ENCODE measurements at regions not wholly inside any gene's neighbourhood (a gene's known extent, or its start where the extent isn't known, plus 50 kb on each side); places are given as distances from the start of the nearest gene placed in this dataset.

- H3K4me2 ChIP-seq (ENCODE audit: insufficient read depth, low read length, poor library complexity, severe bottlenecking): no peak overlapping the region
- H3K14ac ChIP-seq (ENCODE audit: low read length): no peak overlapping the region
- H3K4ac ChIP-seq (ENCODE audit: low read length): no peak overlapping the region
- H4K91ac ChIP-seq (ENCODE audit: low read depth, low read length, poor library complexity): no peak overlapping the region
- no peak overlapping the region for H2BK12ac ChIP-seq (ENCODE audit: low read length)
- no peak overlapping the region for H2BK15ac ChIP-seq (ENCODE audit: low read length)
- H3K27ac ChIP-seq (replicated peaks; ENCODE audit: low read length): no peak overlapping the region
- H3K4me3 ChIP-seq (ENCODE audit: low read length in 2 of 2): no peak overlapping the region
- H2BK5ac ChIP-seq (ENCODE audit: low read length): no peak overlapping the region
- no CpG with 5 or more reads among the region's 13 CpGs for WGBS, 2 donors (ENCODE audit: extremely low coverage in 2 of 2, insufficient read length in 2 of 2, insufficient replicate concordance in 1 of 2)
- H3K79me1 ChIP-seq (ENCODE audit: low read depth, low read length): no peaks in the 10 kb centered on the region
- no peak overlapping the region for H3K18ac ChIP-seq (ENCODE audit: low read length)
- no peak overlapping the region for H2AK5ac ChIP-seq (ENCODE audit: low read depth, low read length)
- H2AFZ ChIP-seq (ENCODE audit: low read length): no peak overlapping the region
- H3K36me3 ChIP-seq (replicated peaks in 1 of 2; ENCODE audit: control insufficient read depth in 2 of 2, insufficient read depth in 2 of 2, low read length in 2 of 2): no peaks in the 10 kb centered on the region
- DNase-seq (ENCODE audit: low spot score): no peak
- no peaks in the 10 kb centered on the region for H3K9me3 ChIP-seq (replicated peaks in 1 of 2; ENCODE audit: control insufficient read depth in 2 of 2, insufficient read depth in 1 of 2, low read depth in 1 of 2, low read length in 2 of 2)
- H3K4me1 ChIP-seq (ENCODE audit: control insufficient read depth in 2 of 2, insufficient read depth in 1 of 2, low read depth in 1 of 2, low read length in 2 of 2): peaks cover 0 to 3% of the 10 kb centered on the region in 2 donors
- H3K9ac ChIP-seq (ENCODE audit: low read depth, low read length, poor library complexity): no peak overlapping the region
- H2BK120ac ChIP-seq (ENCODE audit: low read depth, low read length): no peak overlapping the region
- no peak overlapping the region for H4K8ac ChIP-seq (ENCODE audit: low read depth, low read length)
- no peaks in the 10 kb centered on the region for H3K27me3 ChIP-seq (ENCODE audit: control insufficient read depth in 3 of 3, insufficient read depth in 3 of 3, low read depth in 1 of 3, low read length in 3 of 3)
- no peak overlapping the region for H3K23ac ChIP-seq (ENCODE audit: low read depth, low read length, poor library complexity)
These were observed 182.4 kb downstream of the SHQ1 start for GRCh38 chr3:72665701-72666446.

GRCh38 chr3:72665103-72665502, 183.1 kb downstream of the SHQ1 start:
- H4K8ac ChIP-seq (ENCODE audit: low read depth, low read length): no peak overlapping the region
- H2AK5ac ChIP-seq (ENCODE audit: low read depth, low read length): no peak overlapping the region
- peaks cover 0 to 3% of the 10 kb centered on the region in 2 donors for H3K4me1 ChIP-seq (ENCODE audit: control insufficient read depth in 2 of 2, insufficient read depth in 1 of 2, low read depth in 1 of 2, low read length in 2 of 2)
- DNase-seq (ENCODE audit: low spot score): no peak
- no peaks in the 10 kb centered on the region for H3K27me3 ChIP-seq (ENCODE audit: control insufficient read depth in 3 of 3, insufficient read depth in 3 of 3, low read depth in 1 of 3, low read length in 3 of 3)
- H3K36me3 ChIP-seq (replicated peaks in 1 of 2; ENCODE audit: control insufficient read depth in 2 of 2, insufficient read depth in 2 of 2, low read length in 2 of 2): no peaks in the 10 kb centered on the region
- no peak overlapping the region for H3K4me3 ChIP-seq (ENCODE audit: low read length in 2 of 2)
- no peaks in the 10 kb centered on the region for H3K79me1 ChIP-seq (ENCODE audit: low read depth, low read length)
- no CpG with 5 or more reads among the region's 4 CpGs for WGBS, 2 donors (ENCODE audit: extremely low coverage in 2 of 2, insufficient read length in 2 of 2, insufficient replicate concordance in 1 of 2)
- H3K18ac ChIP-seq (ENCODE audit: low read length): no peak overlapping the region
- no peaks in the 10 kb centered on the region for H3K9me3 ChIP-seq (replicated peaks in 1 of 2; ENCODE audit: control insufficient read depth in 2 of 2, insufficient read depth in 1 of 2, low read depth in 1 of 2, low read length in 2 of 2)
- no peak overlapping the region for H3K4me2 ChIP-seq (ENCODE audit: insufficient read depth, low read length, poor library complexity, severe bottlenecking)
- no peak overlapping the region for H3K4ac ChIP-seq (ENCODE audit: low read length)
- H2BK12ac ChIP-seq (ENCODE audit: low read length): no peak overlapping the region
- no peak overlapping the region for H3K9ac ChIP-seq (ENCODE audit: low read depth, low read length, poor library complexity)
- H2BK15ac ChIP-seq (ENCODE audit: low read length): no peak overlapping the region
- H3K23ac ChIP-seq (ENCODE audit: low read depth, low read length, poor library complexity): no peak overlapping the region
- H2BK5ac ChIP-seq (ENCODE audit: low read length): peak overlapping the region; percentile 11
- no peak overlapping the region for H2AFZ ChIP-seq (ENCODE audit: low read length)
- H3K14ac ChIP-seq (ENCODE audit: low read length): no peak overlapping the region
- H4K91ac ChIP-seq (ENCODE audit: low read depth, low read length, poor library complexity): no peak overlapping the region
- H3K27ac ChIP-seq (replicated peaks; ENCODE audit: low read length): no peak overlapping the region
- no peak overlapping the region for H2BK120ac ChIP-seq (ENCODE audit: low read depth, low read length)

GRCh38 chr3:72664184-72664975, 183.9 kb downstream of the SHQ1 start:
- Histone ChIP-seq H3K27ac (replicated peaks; ENCODE audit: low read length) (no peak overlapping the region), H3K79me1 (ENCODE audit: low read depth, low read length) (no peaks in the 10 kb centered on the region), H3K4me2 (ENCODE audit: insufficient read depth, low read length, poor library complexity, severe bottlenecking) (no peak overlapping the region), H3K27me3 (ENCODE audit: control insufficient read depth in 3 of 3, insufficient read depth in 3 of 3, low read depth in 1 of 3, low read length in 3 of 3) (no peaks in the 10 kb centered on the region), H3K14ac (ENCODE audit: low read length) (no peak overlapping the region), H4K8ac (ENCODE audit: low read depth, low read length) (no peak overlapping the region), H4K91ac (ENCODE audit: low read depth, low read length, poor library complexity) (no peak overlapping the region), H3K4me3 (ENCODE audit: low read length in 2 of 2) (no peak overlapping the region), H2BK12ac (ENCODE audit: low read length) (no peak overlapping the region), H2AK5ac (ENCODE audit: low read depth, low read length) (no peak overlapping the region), H2BK5ac (ENCODE audit: low read length) (peak overlapping the region; percentile 11), H3K36me3 (replicated peaks in 1 of 2; ENCODE audit: control insufficient read depth in 2 of 2, insufficient read depth in 2 of 2, low read length in 2 of 2) (no peaks in the 10 kb centered on the region), H2AFZ (ENCODE audit: low read length) (no peak overlapping the region), H3K23ac (ENCODE audit: low read depth, low read length, poor library complexity) (no peak overlapping the region), H3K18ac (ENCODE audit: low read length) (no peak overlapping the region), H3K4me1 (ENCODE audit: control insufficient read depth in 2 of 2, insufficient read depth in 1 of 2, low read depth in 1 of 2, low read length in 2 of 2) (peaks cover 0 to 3% of the 10 kb centered on the region in 2 donors), H3K4ac (ENCODE audit: low read length) (no peak overlapping the region), H2BK120ac (ENCODE audit: low read depth, low read length) (no peak overlapping the region), H3K9ac (ENCODE audit: low read depth, low read length, poor library complexity) (no peak overlapping the region), H3K9me3 (replicated peaks in 1 of 2; ENCODE audit: control insufficient read depth in 2 of 2, insufficient read depth in 1 of 2, low read depth in 1 of 2, low read length in 2 of 2) (no peaks in the 10 kb centered on the region), H2BK15ac (ENCODE audit: low read length) (no peak overlapping the region)
- no peak for DNase-seq (ENCODE audit: low spot score)
- no CpG with 5 or more reads among the region's 3 CpGs for WGBS, 2 donors (ENCODE audit: extremely low coverage in 2 of 2, insufficient read length in 2 of 2, insufficient replicate concordance in 1 of 2)

GRCh38 chr3:72663429-72663828, 184.8 kb downstream of the SHQ1 start:
- Histone ChIP-seq H3K4me1 (ENCODE audit: control insufficient read depth in 2 of 2, insufficient read depth in 1 of 2, low read depth in 1 of 2, low read length in 2 of 2) (peaks cover 0 to 3% of the 10 kb centered on the region in 2 donors), H4K91ac (ENCODE audit: low read depth, low read length, poor library complexity) (no peak overlapping the region), H3K4me2 (ENCODE audit: insufficient read depth, low read length, poor library complexity, severe bottlenecking) (no peak overlapping the region), H4K8ac (ENCODE audit: low read depth, low read length) (no peak overlapping the region), H3K23ac (ENCODE audit: low read depth, low read length, poor library complexity) (no peak overlapping the region), H3K4me3 (ENCODE audit: low read length in 2 of 2) (no peak overlapping the region), H3K14ac (ENCODE audit: low read length) (no peak overlapping the region), H3K18ac (ENCODE audit: low read length) (no peak overlapping the region), H2BK120ac (ENCODE audit: low read depth, low read length) (no peak overlapping the region), H3K27me3 (ENCODE audit: control insufficient read depth in 3 of 3, insufficient read depth in 3 of 3, low read depth in 1 of 3, low read length in 3 of 3) (no peaks in the 10 kb centered on the region), H2BK15ac (ENCODE audit: low read length) (no peak overlapping the region), H3K79me1 (ENCODE audit: low read depth, low read length) (no peaks in the 10 kb centered on the region), H3K36me3 (replicated peaks in 1 of 2; ENCODE audit: control insufficient read depth in 2 of 2, insufficient read depth in 2 of 2, low read length in 2 of 2) (no peaks in the 10 kb centered on the region), H3K27ac (replicated peaks; ENCODE audit: low read length) (no peak overlapping the region), H3K9ac (ENCODE audit: low read depth, low read length, poor library complexity) (no peak overlapping the region), H2AFZ (ENCODE audit: low read length) (no peak overlapping the region), H2BK12ac (ENCODE audit: low read length) (no peak overlapping the region), H2BK5ac (ENCODE audit: low read length) (no peak overlapping the region), H2AK5ac (ENCODE audit: low read depth, low read length) (no peak overlapping the region), H3K4ac (ENCODE audit: low read length) (no peak overlapping the region), H3K9me3 (replicated peaks in 1 of 2; ENCODE audit: control insufficient read depth in 2 of 2, insufficient read depth in 1 of 2, low read depth in 1 of 2, low read length in 2 of 2) (no peaks in the 10 kb centered on the region)
- no CpG with 5 or more reads among the region's 4 CpGs for WGBS, 2 donors (ENCODE audit: extremely low coverage in 2 of 2, insufficient read length in 2 of 2, insufficient replicate concordance in 1 of 2)
- no peak for DNase-seq (ENCODE audit: low spot score)

All from neuronal stem cell (in vitro differentiated cells).